ENCODE measurements at regions not wholly inside any gene's neighbourhood (a gene's known extent, or its start where the extent isn't known, plus 50 kb on each side); places are given as distances from the start of the nearest gene placed in this dataset.
"Not testable (repeated sequence)": the region's sequence is repeated elsewhere in the genome, so short reads cannot be mapped to it uniquely, and the experiment has no call there.

- no peak for ATAC-seq
- no peak for TF ChIP-seq GLIS3 (CRISPR knock-in tag; IDR thresholded peaks at IDR 0.05)
- no peak for TF ChIP-seq ZNF8 (CRISPR knock-in tag; IDR thresholded peaks at IDR 0.05)
- TF ChIP-seq CREB5 (CRISPR knock-in tag; IDR thresholded peaks at IDR 0.05; ENCODE audit: low read depth), result no peak
- TF ChIP-seq POU6F1 (CRISPR knock-in tag; IDR thresholded peaks at IDR 0.05; ENCODE audit: borderline replicate concordance, low read depth), result no peak
- TF ChIP-seq ZNF565 (CRISPR knock-in tag; conservative IDR thresholded peaks at IDR 0.05; ENCODE audit: low read depth), result no peak
- TF ChIP-seq ESRRG (CRISPR knock-in tag; IDR thresholded peaks at IDR 0.05), result no peak
- TF ChIP-seq TSHZ2 (CRISPR knock-in tag; IDR thresholded peaks at IDR 0.05), result no peak
- no peak for TF ChIP-seq CSDC2 (CRISPR knock-in tag; IDR thresholded peaks at IDR 0.05)
- no peak for TF ChIP-seq SNAI2 (CRISPR knock-in tag; IDR thresholded peaks at IDR 0.05)
- TF ChIP-seq RARB (CRISPR knock-in tag; IDR thresholded peaks at IDR 0.05), result no peak
- no peak for TF ChIP-seq CSRNP3 (CRISPR knock-in tag; IDR thresholded peaks at IDR 0.05)
- TF ChIP-seq ZFP3 (CRISPR knock-in tag; IDR thresholded peaks at IDR 0.05), result no peak
- TF ChIP-seq PATZ1 (CRISPR knock-in tag; IDR thresholded peaks at IDR 0.05; ENCODE audit: borderline replicate concordance), result no peak
- TF ChIP-seq PPARA (CRISPR knock-in tag; IDR thresholded peaks at IDR 0.05; ENCODE audit: borderline replicate concordance), result no peak
- TF ChIP-seq TCF4 (CRISPR knock-in tag; IDR thresholded peaks at IDR 0.05; ENCODE audit: borderline replicate concordance), result no peak
Measured at GRCh38 chr3:20924646-20925385, 738.8 kb upstream of the SGO1 start.

GRCh38 chr3:20921112-20921511 is 735.1 kb upstream of the SGO1 start:
- ATAC-seq, result not testable (repeated sequence)

GRCh38 chr3:20916951-20917606 is 731.1 kb upstream of the SGO1 start:
- ATAC-seq, result no peak
- TF ChIP-seq TOX (CRISPR knock-in tag; IDR thresholded peaks at IDR 0.05; ENCODE audit: borderline replicate concordance), result no peak
- no peak for TF ChIP-seq PATZ1 (CRISPR knock-in tag; IDR thresholded peaks at IDR 0.05; ENCODE audit: borderline replicate concordance)
- TF ChIP-seq ZNF8 (CRISPR knock-in tag; IDR thresholded peaks at IDR 0.05), result no peak
- no peak for TF ChIP-seq TCF4 (CRISPR knock-in tag; IDR thresholded peaks at IDR 0.05; ENCODE audit: borderline replicate concordance)
- no peak for TF ChIP-seq GLIS3 (CRISPR knock-in tag; IDR thresholded peaks at IDR 0.05)
- no peak for TF ChIP-seq ZNF565 (CRISPR knock-in tag; conservative IDR thresholded peaks at IDR 0.05; ENCODE audit: low read depth)
- no peak for TF ChIP-seq ARNTL (CRISPR knock-in tag; IDR thresholded peaks at IDR 0.05; ENCODE audit: borderline replicate concordance, low read depth)
- no peak for TF ChIP-seq ESRRG (CRISPR knock-in tag; IDR thresholded peaks at IDR 0.05)
- no peak for TF ChIP-seq POU6F1 (CRISPR knock-in tag; IDR thresholded peaks at IDR 0.05; ENCODE audit: borderline replicate concordance, low read depth)
- TF ChIP-seq CREB5 (CRISPR knock-in tag; IDR thresholded peaks at IDR 0.05; ENCODE audit: low read depth), result no peak
- TF ChIP-seq CSRNP3 (CRISPR knock-in tag; IDR thresholded peaks at IDR 0.05), result no peak
- TF ChIP-seq ZFP30 (CRISPR knock-in tag; IDR thresholded peaks at IDR 0.05), result no peak
- no peak for TF ChIP-seq SNAI2 (CRISPR knock-in tag; IDR thresholded peaks at IDR 0.05)

Measured in SK-N-SH treated with all-trans-retinoic acid at 6 μM for 48 hours (cell line).